ENCODE measurements at regions not wholly inside any gene's neighbourhood (a gene's known extent, or its start where the extent isn't known, plus 50 kb on each side); places are given as distances from the start of the nearest gene placed in this dataset.

GRCh38 chr2:217249121-217250012, 389.5 kb upstream of the TNP1 start:
- H3K4me3 ChIP-seq (ENCODE audit: low read depth, low read length), result no peak overlapping the region
- DNase-seq (ENCODE audit: low read depth), result no peak
- TF ChIP-seq CTCF (IDR thresholded peaks at IDR 0.05; ENCODE audit: insufficient read depth, low read length), result no peak

- no peak overlapping the region for H3K4me3 ChIP-seq (ENCODE audit: low read depth, low read length)
- peak; percentile 69 for DNase-seq (ENCODE audit: low read depth)
- no peak for TF ChIP-seq CTCF (IDR thresholded peaks at IDR 0.05; ENCODE audit: insufficient read depth, low read length)
These were observed 388.6 kb upstream of the TNP1 start for GRCh38 chr2:217248312-217248935.

- H3K4me3 ChIP-seq (ENCODE audit: low read depth, low read length), result no peak overlapping the region
- TF ChIP-seq CTCF (IDR thresholded peaks at IDR 0.05; ENCODE audit: insufficient read depth, low read length), result no peak
- DNase-seq (ENCODE audit: low read depth), result no peak
These were observed 387.6 kb upstream of the TNP1 start for GRCh38 chr2:217247476-217247875.

GRCh38 chr2:217246108-217246507, 386.2 kb upstream of the TNP1 start:
- no peak overlapping the region for H3K4me3 ChIP-seq (ENCODE audit: low read depth, low read length)
- DNase-seq (ENCODE audit: low read depth), result no peak
- TF ChIP-seq CTCF (IDR thresholded peaks at IDR 0.05; ENCODE audit: insufficient read depth, low read length), result no peak

- TF ChIP-seq CTCF (IDR thresholded peaks at IDR 0.05; ENCODE audit: insufficient read depth, low read length), result no peak
- DNase-seq (ENCODE audit: low read depth), result no peak
- H3K4me3 ChIP-seq (ENCODE audit: low read depth, low read length), result no peak overlapping the region
These were observed 385.0 kb upstream of the TNP1 start for GRCh38 chr2:217244815-217245214.

GRCh38 chr2:217242947-217243346, 383.1 kb upstream of the TNP1 start:
- TF ChIP-seq CTCF (IDR thresholded peaks at IDR 0.05; ENCODE audit: insufficient read depth, low read length), result no peak
- no peak for DNase-seq (ENCODE audit: low read depth)
- H3K4me3 ChIP-seq (ENCODE audit: low read depth, low read length), result no peak overlapping the region

Measured in fibroblast of the aortic adventitia (primary cell).